Lung (tissue), 11 donors: ENCODE measurements at regions not wholly inside any gene's neighbourhood (a gene's known extent, or its start where the extent isn't known, plus 50 kb on each side); places are given as distances from the start of the nearest gene placed in this dataset.

Source experiments
- ATAC-seq: fragments of 200-7000 bp; cut with Tn5 transposase; one replicate; pipeline ENCODE4 v1.9.1; 2020; ENCODE audit warnings: moderate number of reproducible peaks; ENCODE audit not compliant: insufficient read depth, low FRiP score
- DNase-seq, 3 donors: peaks; one replicate each; pipeline ENCODE4 v3.0.0-alpha.2; 2013 to 2017
- H3K27ac ChIP-seq, 2 donors: one replicate each; pipeline ENCODE4 v1.5.1; 2013; ENCODE audit warnings: mild to moderate bottlenecking in 2 of 2, moderate library complexity in 2 of 2, control low read depth in 1 of 2, inconsistent platforms in 1 of 2, low read depth in 1 of 2, low read length in 1 of 2
- H3K27me3 ChIP-seq, 3 donors: one replicate each; pipeline ENCODE4 v1.5.1; 2013; ENCODE audit warnings: low read length in 2 of 3; ENCODE audit not compliant: control insufficient read depth in 3 of 3, insufficient read depth in 3 of 3
- H3K36me3 ChIP-seq, 4 donors: one replicate each; pipeline ENCODE4 v1.5.1; 2013; ENCODE audit warnings: low read length in 4 of 4, mild to moderate bottlenecking in 1 of 4, moderate library complexity in 1 of 4; ENCODE audit not compliant: control insufficient read depth in 4 of 4, insufficient read depth in 4 of 4
- H3K4me1 ChIP-seq, 5 donors: one replicate each; pipeline ENCODE4 v1.5.1; 2013; ENCODE audit warnings: low read length in 5 of 5, mild to moderate bottlenecking in 2 of 5, moderate library complexity in 1 of 5; ENCODE audit not compliant: control insufficient read depth in 5 of 5, insufficient read depth in 5 of 5
- H3K4me3 ChIP-seq: one replicate; pipeline ENCODE4 v1.5.1; 2013; ENCODE audit warnings: mild to moderate bottlenecking, control low read depth, moderate library complexity
- H3K9ac ChIP-seq, 2 donors: one replicate each; pipeline ENCODE4 v1.5.1; 2013; ENCODE audit warnings: low read length in 2 of 2, control low read depth in 1 of 2; ENCODE audit not compliant: insufficient read depth in 1 of 2
- H3K9me3 ChIP-seq, 4 donors: one replicate each; pipeline ENCODE4 v1.5.1; 2013; ENCODE audit warnings: low read length in 3 of 4, mild to moderate bottlenecking in 1 of 4, moderate library complexity in 1 of 4; ENCODE audit not compliant: control insufficient read depth in 4 of 4, insufficient read depth in 3 of 4
- CTCF ChIP-seq: IDR thresholded peaks from 2 replicates; pipeline ENCODE4 v1.5.1; 2012; ENCODE audit warnings: mild to moderate bottlenecking; ENCODE audit errors: control extremely low read depth, extremely low read depth
- WGBS, 2 donors: extraction: QIAGEN DNeasy Blood & Tissue Kit; methylation state at CpG; one replicate each; pipeline ENCODE4 v1.1.7; 2013; 5-methylcytosine and 5-hydroxymethylcytosine counted together
- donor health status: control.
- donor health status: control.
- donor health status: Bipolar disorder and iron deficiency.
- donor health status: healthy.
- donor health status: DM: yes; HTN: yes; CAD: no.

- H3K4me3 ChIP-seq: no peak overlapping the region
- 81 to 87% methylated on average over 3 of the region's 3 CpGs for WGBS, 2 donors
- H3K4me1 ChIP-seq: no peaks in the 10 kb centered on the region
- DNase-seq (no peak), ATAC-seq (no peak)
- H3K9me3 ChIP-seq: no peaks in the 10 kb centered on the region
- no peaks in the 10 kb centered on the region for H3K27me3 ChIP-seq
- H3K36me3 ChIP-seq: no peaks in the 10 kb centered on the region
- no peak for TF ChIP-seq CTCF
- H3K27ac ChIP-seq: no peak overlapping the region
- no peak overlapping the region for H3K9ac ChIP-seq
These were observed 90.8 kb upstream of the PIK3C3 start for GRCh38 chr18:41864216-41864615.

- H3K27me3 ChIP-seq: no peaks in the 10 kb centered on the region
- DNase-seq (no peak), ATAC-seq (no peak)
These were observed 92.1 kb upstream of the PIK3C3 start for GRCh38 chr18:41862921-41863320.

GRCh38 chr18:41860987-41861386, 94.0 kb upstream of the PIK3C3 start:
- H3K36me3 ChIP-seq: no peaks in the 10 kb centered on the region
- no peaks in the 10 kb centered on the region for H3K4me1 ChIP-seq
- WGBS, 2 donors: 83 to 91% methylated on average over 2 of the region's 2 CpGs
- no peak overlapping the region for H3K4me3 ChIP-seq
- TF ChIP-seq CTCF: no peak
- no peaks in the 10 kb centered on the region for H3K27me3 ChIP-seq
- no peak for DNase-seq
- H3K9ac ChIP-seq: no peak overlapping the region
- ATAC-seq: no peak
- H3K9me3 ChIP-seq: no peaks in the 10 kb centered on the region
- no peak overlapping the region for H3K27ac ChIP-seq

More at GRCh38 chr18:41862921-41863320, 92.1 kb upstream of the PIK3C3 start:
- Histone ChIP-seq H3K4me3 (no peak overlapping the region), H3K4me1 (no peaks in the 10 kb centered on the region), H3K27ac (no peak overlapping the region), H3K9ac (no peak overlapping the region), H3K9me3 (no peaks in the 10 kb centered on the region), H3K36me3 (no peaks in the 10 kb centered on the region)
- TF ChIP-seq CTCF: no peak

GRCh38 chr18:41858761-41859555, 96.1 kb upstream of the PIK3C3 start:
- no peak overlapping the region for H3K4me3 ChIP-seq
- H3K9ac ChIP-seq: no peak overlapping the region
- no peak for TF ChIP-seq CTCF
- H3K36me3 ChIP-seq: no peaks in the 10 kb centered on the region
- H3K27me3 ChIP-seq: no peaks in the 10 kb centered on the region
- no peak for ATAC-seq
- H3K27ac ChIP-seq: no peak overlapping the region
- DNase-seq: no peak
- no peaks in the 10 kb centered on the region for H3K9me3 ChIP-seq
- no peaks in the 10 kb centered on the region for H3K4me1 ChIP-seq
- 78 to 83% methylated on average over 2 of the region's 2 CpGs for WGBS, 2 donors
